SK-N-SH (cell line): ENCODE measurements at regions not wholly inside any gene's neighbourhood (a gene's known extent, or its start where the extent isn't known, plus 50 kb on each side); places are given as distances from the start of the nearest gene placed in this dataset.

Experiments
- CTCF ChIA-PET: fragments of 300-600, 350-600 bp; formaldehyde crosslinking; extraction: SDS; loops from one replicate; lab custom pipeline; 2021; lab: Yijun Ruan, JAX
- POLR2A ChIA-PET: fragments of 350-600 bp; sonication (Branson Sonifier 250); formaldehyde crosslinking; extraction: SDS; loops from one replicate; lab custom pipeline; 2020; ENCODE audit warnings: antibody characterized with exemption, inconsistent platforms; lab: Yijun Ruan, JAX
- DNase-seq: peaks from one replicate; pipeline ENCODE4 v3.0.0; 2012
- H2AFZ ChIP-seq: fragments of 200-600 bp; sonication (generic); 2 replicates; pipeline ENCODE4 v1.8.1; 2016; ENCODE audit warnings: antibody characterized with exemption, mild to moderate bottlenecking, low read depth
- H3F3A ChIP-seq: fragments of 200-600 bp; sonication (generic); replicated peaks from 2 replicates; pipeline ENCODE3; 2016; ENCODE audit warnings: antibody characterized with exemption, mild to moderate bottlenecking; ENCODE audit not compliant: insufficient read depth
- H3K27ac ChIP-seq, 2 experiments: fragments of 200-500 bp in 1 of 2; fragments of 200-600 bp in 1 of 2; sonication (Bioruptor generic) in 1 of 2; sonication (generic), shearing (Covaris generic) in 1 of 2; 2 replicates each; pipeline versions ENCODE4 v1.5.1 to v1.6.1; 2014 to 2016; ENCODE audit warnings: low read depth in 2 of 2, inconsistent platforms in 1 of 2, low read length in 1 of 2, mild to moderate bottlenecking in 1 of 2, mixed read lengths in 1 of 2
- H3K27me3 ChIP-seq: fragments of 200-600 bp; sonication (generic), shearing (Covaris generic); 2 replicates; pipeline ENCODE4 v1.6.1; 2016; ENCODE audit warnings: mixed run types; ENCODE audit not compliant: insufficient read depth
- H3K36me3 ChIP-seq, 2 experiments: fragments of 200-500 bp in 1 of 2; fragments of 200-600 bp in 1 of 2; sonication (Bioruptor generic) in 1 of 2; sonication (generic) in 1 of 2; replicated peaks in 1 of 2; 2 replicates each; pipeline versions ENCODE3 to v1.5.1; 2014 to 2016; ENCODE audit warnings: low read length in 1 of 2, mild to moderate bottlenecking in 1 of 2; ENCODE audit not compliant: insufficient read depth in 2 of 2, control insufficient read depth in 1 of 2
- H3K4me1 ChIP-seq, 2 experiments: fragments of 200-500 bp in 1 of 2; fragments of 200-600 bp in 1 of 2; sonication (Bioruptor generic) in 1 of 2; sonication (generic), shearing (Covaris generic) in 1 of 2; 2 replicates each; pipeline versions ENCODE4 v1.5.1 to v1.6.1; 2014 to 2016; ENCODE audit warnings: low read depth in 1 of 2, low read length in 1 of 2, mixed run types in 1 of 2; ENCODE audit not compliant: insufficient read depth in 2 of 2, control insufficient read depth in 1 of 2
- H3K4me2 ChIP-seq: fragments of 200-600 bp; sonication (generic), shearing (Covaris generic); 2 replicates; pipeline ENCODE4 v1.6.1; 2017; ENCODE audit warnings: mixed run types
- H3K4me3 ChIP-seq, 2 experiments: fragments of 200-500 bp in 1 of 2; fragments of 200-600 bp in 1 of 2; sonication (Bioruptor generic) in 1 of 2; sonication (generic), shearing (Covaris generic) in 1 of 2; 2 replicates each; pipeline versions ENCODE4 v1.5.1 to v1.8.1; 2014 to 2016; ENCODE audit warnings: low read depth in 2 of 2, inconsistent platforms in 1 of 2, low read length in 1 of 2, mild to moderate bottlenecking in 1 of 2, mixed read lengths in 1 of 2, moderate library complexity in 1 of 2
- H3K79me2 ChIP-seq: fragments of 200-600 bp; sonication (generic); 2 replicates; pipeline ENCODE4 v1.8.1; 2017; ENCODE audit warnings: mild to moderate bottlenecking; ENCODE audit not compliant: insufficient read depth
- H3K9ac ChIP-seq: fragments of 200-600 bp; sonication (generic); 2 replicates; pipeline ENCODE4 v1.6.1; 2017; ENCODE audit warnings: mixed run types
- H3K9me2 ChIP-seq: fragments of 200-600 bp; sonication (generic); 2 replicates; pipeline ENCODE4 v1.6.1; 2017; ENCODE audit warnings: mixed run types
- H3K9me3 ChIP-seq: fragments of 200-600 bp; sonication (generic); 2 replicates; pipeline ENCODE4 v1.6.1; 2017; ENCODE audit warnings: mixed run types, mild to moderate bottlenecking, moderate library complexity
- H4K20me1 ChIP-seq: fragments of 200-600 bp; sonication (generic); 2 replicates; pipeline ENCODE4 v1.6.1; 2017; ENCODE audit warnings: mild to moderate bottlenecking, mixed run types; ENCODE audit not compliant: insufficient read depth
- EP300 ChIP-seq, 2 experiments: IDR thresholded peaks; 2 replicates each; pipeline versions ENCODE4 v1.4.0 to v1.6.1; 2012; ENCODE audit warnings: borderline replicate concordance in 1 of 2, low read depth in 1 of 2, low read length in 1 of 2
- EZH2phosphoT487 ChIP-seq: fragments of 200-600 bp; sonication (generic); IDR thresholded peaks from 2 replicates; pipeline ENCODE4 v1.6.1; 2017; ENCODE audit warnings: low read depth, mixed run types, mild to moderate bottlenecking, antibody characterized with exemption, moderate library complexity, borderline replicate concordance
- FOSL2 ChIP-seq: IDR thresholded peaks from 2 replicates; pipeline ENCODE4 v1.4.0; 2012; ENCODE audit warnings: low read depth, mild to moderate bottlenecking, moderate library complexity, borderline replicate concordance
- FOXJ3 ChIP-seq: sonication (generic); formaldehyde crosslinking; IDR thresholded peaks from 2 replicates; pipeline ENCODE4 v1.5.1; 2020; ENCODE audit warnings: mild to moderate bottlenecking, missing genetic modification reagents
- FOXM1 ChIP-seq: IDR thresholded peaks from 2 replicates; pipeline ENCODE4 v1.4.0; 2012; ENCODE audit warnings: low read depth, mild to moderate bottlenecking
- GABPA ChIP-seq: IDR thresholded peaks from 2 replicates; pipeline ENCODE4 v1.4.0; 2012; ENCODE audit warnings: low read depth, mild to moderate bottlenecking
- JUND ChIP-seq: IDR thresholded peaks from 2 replicates; pipeline ENCODE4 v1.4.0; 2012
- MXI1 ChIP-seq: IDR thresholded peaks from 2 replicates; pipeline ENCODE4 v1.6.1; 2012; ENCODE audit warnings: mild to moderate bottlenecking, low read depth, low read length, improper control_type of control experiment
- NRF1 ChIP-seq: IDR thresholded peaks from 2 replicates; pipeline ENCODE4 v1.6.1; 2012; ENCODE audit warnings: low read depth, mild to moderate bottlenecking, low read length
- RAD21 ChIP-seq: IDR thresholded peaks from 2 replicates; pipeline ENCODE4 v1.6.1; 2012; ENCODE audit warnings: mild to moderate bottlenecking, low read length
- RCOR1 ChIP-seq: fragments of 150-350 bp; IDR thresholded peaks from 2 replicates; pipeline ENCODE4 v1.6.1; 2017; ENCODE audit warnings: antibody characterized with exemption, low read length
- SMC3 ChIP-seq: IDR thresholded peaks from 2 replicates; pipeline ENCODE4 v1.6.1; 2012; ENCODE audit warnings: low read depth, low read length, improper control_type of control experiment
- TCF12 ChIP-seq: IDR thresholded peaks from 2 replicates; pipeline ENCODE4 v1.4.0; 2012
- YY1 ChIP-seq: IDR thresholded peaks from 2 replicates; pipeline ENCODE4 v1.4.0; 2012; ENCODE audit warnings: low read depth, mild to moderate bottlenecking
- WGBS: methylation state at CpG from one replicate; pipeline ENCODE4 v1.1.6; 2017; ENCODE audit warnings: low lambda C conversion rate; 5-methylcytosine and 5-hydroxymethylcytosine counted together
- TF ChIP-seq, protein P1 (sequence below): IDR thresholded peaks from 2 replicates; pipeline ENCODE4 v1.6.1; 2012; ENCODE audit warnings: mild to moderate bottlenecking, low read depth, low read length, moderate library complexity
- TF ChIP-seq, protein P2 (sequence below): fragments of 150-350 bp; IDR thresholded peaks from 2 replicates; pipeline ENCODE4 v1.6.1; 2017; ENCODE audit warnings: antibody characterized with exemption, low read length, low read depth, borderline replicate concordance
- TF ChIP-seq, protein P3 (sequence below): IDR thresholded peaks from 2 replicates; pipeline ENCODE4 v1.4.0; 2012; ENCODE audit warnings: low read depth, borderline replicate concordance
- TF ChIP-seq, protein P4 (sequence below): fragments of 200-600 bp; sonication (generic); IDR thresholded peaks from 2 replicates; pipeline ENCODE4 v1.6.1; 2017; ENCODE audit warnings: antibody characterized with exemption, mild to moderate bottlenecking, moderate library complexity

DNA sequence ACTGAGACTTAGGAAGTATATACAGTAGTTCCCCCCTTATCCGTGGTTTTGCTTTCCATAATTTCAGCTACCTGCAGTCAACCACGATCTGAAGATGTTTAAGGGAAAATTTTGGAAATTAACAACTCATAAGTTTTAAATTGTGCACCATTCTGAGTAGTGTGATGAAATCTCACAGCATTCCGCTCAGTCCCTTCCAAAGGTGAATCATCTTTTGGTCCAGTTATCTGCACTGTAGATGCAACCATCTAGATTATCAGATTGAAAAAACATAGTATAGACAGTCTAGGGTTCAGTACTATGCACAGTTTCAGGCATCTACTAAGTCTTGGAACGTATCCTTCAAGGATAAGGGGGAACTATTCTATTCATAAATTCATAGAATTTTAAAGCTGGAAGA lies 109.0 kb downstream of the ANXA3 start:
- Histone ChIP-seq H3K9ac (no peak overlapping the region), H3K9me3 (no peaks in the 10 kb centered on the region), H3K4me1 (peaks cover 2 to 30% of the 10 kb centered on the region in 2 experiments; a peak in 3 of 4 replicates), H3K36me3 (no peaks in the 10 kb centered on the region), H3K4me2 (no peak overlapping the region), H3K27ac (no peak overlapping the region), H3K27me3 (no peaks in the 10 kb centered on the region), H3K9me2 (no peaks in the 10 kb centered on the region), H2AFZ (no peak overlapping the region), H3K4me3 (no peak overlapping the region), H3F3A (peaks cover 13% of the 10 kb centered on the region), H4K20me1 (no peaks in the 10 kb centered on the region), H3K79me2 (no peaks in the 10 kb centered on the region)
- WGBS: 88% methylated on average over 4 of the region's 4 CpGs
- POLR2A ChIA-PET: no interaction called here
- CTCF ChIA-PET: interaction anchor here (0.5 to 2.1 kb wide), 2 partner anchors 15 to 148 kb away, joined by 3 to 10 read pairs; no protein-coding TSS in a partner anchor
- no peak for DNase-seq
- TF ChIP-seq FOSL2 (0 out of 2 replicates have a peak, but pooled peaks have one; percentile 27), NRF1 (no peak)
- TF ChIP-seq, all 33 proteins: peak for 1

DNA sequence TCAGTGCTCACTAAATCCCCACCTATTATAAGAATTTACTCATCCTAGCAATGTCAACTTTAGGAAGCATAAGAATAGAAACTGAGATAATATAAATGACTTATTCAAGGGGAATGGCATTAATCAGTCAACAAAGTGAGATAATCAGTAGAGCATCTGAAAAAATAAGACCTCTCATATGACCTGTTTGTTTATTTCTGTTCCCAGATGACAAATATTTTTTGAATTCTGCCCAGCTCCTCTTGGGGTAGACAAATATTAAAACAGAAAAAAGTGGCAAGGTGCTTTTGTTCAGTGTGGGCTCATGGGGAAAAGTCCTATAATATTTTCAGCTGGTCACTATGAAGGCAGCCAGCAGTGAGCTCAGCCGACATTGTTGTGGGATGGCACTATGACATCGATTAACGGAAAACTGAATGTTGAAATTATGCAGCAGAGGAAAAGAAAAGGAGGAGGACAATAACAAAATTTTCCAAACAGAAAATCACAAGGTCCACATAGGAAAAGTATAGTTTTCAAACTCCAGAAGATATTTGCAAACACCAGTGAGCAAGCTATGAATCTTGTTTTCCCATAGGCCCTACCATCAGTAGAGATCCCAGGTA lies 109.6 kb downstream of the ANXA3 start:
- Histone ChIP-seq H3K4me2 (no peak overlapping the region), H3K4me3 (no peak overlapping the region), H3K36me3 (no peaks in the 10 kb centered on the region), H3K9ac (no peak overlapping the region), H3F3A (peaks cover 13% of the 10 kb centered on the region), H3K27me3 (no peaks in the 10 kb centered on the region), H4K20me1 (no peaks in the 10 kb centered on the region), H2AFZ (no peak overlapping the region), H3K27ac (no peak overlapping the region), H3K79me2 (no peaks in the 10 kb centered on the region), H3K9me2 (no peaks in the 10 kb centered on the region), H3K9me3 (no peaks in the 10 kb centered on the region), H3K4me1 (peaks cover 2 to 30% of the 10 kb centered on the region in 2 experiments; a peak in 3 of 4 replicates)
- DNase-seq: no peak
- ChIA-PET POLR2A (no interaction called here), CTCF (interaction anchor here (0.5 to 2.1 kb wide), 3 partner anchors 16 to 601 kb away, joined by 3 to 10 read pairs (median 3); no protein-coding TSS in a partner anchor)
- WGBS: 99% methylated on average over 3 of the region's 3 CpGs
- TF ChIP-seq RCOR1 (no peak), FOXM1 (no peak), YY1 (no peak), EZH2phosphoT487 (no peak), TCF12 (no peak), EP300 (IDR thresholded peaks at IDR 0.05; ENCODE audit: borderline replicate concordance in 1 of 2, low read depth in 1 of 2, low read length in 1 of 2) (no peak), GABPA (no peak), MXI1 (no peak), SMC3 (no peak), JUND (no peak), FOXJ3 (no peak), RAD21 (no peak)
- TF ChIP-seq, protein P1, sequence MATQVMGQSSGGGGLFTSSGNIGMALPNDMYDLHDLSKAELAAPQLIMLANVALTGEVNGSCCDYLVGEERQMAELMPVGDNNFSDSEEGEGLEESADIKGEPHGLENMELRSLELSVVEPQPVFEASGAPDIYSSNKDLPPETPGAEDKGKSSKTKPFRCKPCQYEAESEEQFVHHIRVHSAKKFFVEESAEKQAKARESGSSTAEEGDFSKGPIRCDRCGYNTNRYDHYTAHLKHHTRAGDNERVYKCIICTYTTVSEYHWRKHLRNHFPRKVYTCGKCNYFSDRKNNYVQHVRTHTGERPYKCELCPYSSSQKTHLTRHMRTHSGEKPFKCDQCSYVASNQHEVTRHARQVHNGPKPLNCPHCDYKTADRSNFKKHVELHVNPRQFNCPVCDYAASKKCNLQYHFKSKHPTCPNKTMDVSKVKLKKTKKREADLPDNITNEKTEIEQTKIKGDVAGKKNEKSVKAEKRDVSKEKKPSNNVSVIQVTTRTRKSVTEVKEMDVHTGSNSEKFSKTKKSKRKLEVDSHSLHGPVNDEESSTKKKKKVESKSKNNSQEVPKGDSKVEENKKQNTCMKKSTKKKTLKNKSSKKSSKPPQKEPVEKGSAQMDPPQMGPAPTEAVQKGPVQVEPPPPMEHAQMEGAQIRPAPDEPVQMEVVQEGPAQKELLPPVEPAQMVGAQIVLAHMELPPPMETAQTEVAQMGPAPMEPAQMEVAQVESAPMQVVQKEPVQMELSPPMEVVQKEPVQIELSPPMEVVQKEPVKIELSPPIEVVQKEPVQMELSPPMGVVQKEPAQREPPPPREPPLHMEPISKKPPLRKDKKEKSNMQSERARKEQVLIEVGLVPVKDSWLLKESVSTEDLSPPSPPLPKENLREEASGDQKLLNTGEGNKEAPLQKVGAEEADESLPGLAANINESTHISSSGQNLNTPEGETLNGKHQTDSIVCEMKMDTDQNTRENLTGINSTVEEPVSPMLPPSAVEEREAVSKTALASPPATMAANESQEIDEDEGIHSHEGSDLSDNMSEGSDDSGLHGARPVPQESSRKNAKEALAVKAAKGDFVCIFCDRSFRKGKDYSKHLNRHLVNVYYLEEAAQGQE: no peak
- TF ChIP-seq, protein P2, sequence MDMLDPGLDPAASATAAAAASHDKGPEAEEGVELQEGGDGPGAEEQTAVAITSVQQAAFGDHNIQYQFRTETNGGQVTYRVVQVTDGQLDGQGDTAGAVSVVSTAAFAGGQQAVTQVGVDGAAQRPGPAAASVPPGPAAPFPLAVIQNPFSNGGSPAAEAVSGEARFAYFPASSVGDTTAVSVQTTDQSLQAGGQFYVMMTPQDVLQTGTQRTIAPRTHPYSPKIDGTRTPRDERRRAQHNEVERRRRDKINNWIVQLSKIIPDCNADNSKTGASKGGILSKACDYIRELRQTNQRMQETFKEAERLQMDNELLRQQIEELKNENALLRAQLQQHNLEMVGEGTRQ: no peak
- TF ChIP-seq, protein P3, sequence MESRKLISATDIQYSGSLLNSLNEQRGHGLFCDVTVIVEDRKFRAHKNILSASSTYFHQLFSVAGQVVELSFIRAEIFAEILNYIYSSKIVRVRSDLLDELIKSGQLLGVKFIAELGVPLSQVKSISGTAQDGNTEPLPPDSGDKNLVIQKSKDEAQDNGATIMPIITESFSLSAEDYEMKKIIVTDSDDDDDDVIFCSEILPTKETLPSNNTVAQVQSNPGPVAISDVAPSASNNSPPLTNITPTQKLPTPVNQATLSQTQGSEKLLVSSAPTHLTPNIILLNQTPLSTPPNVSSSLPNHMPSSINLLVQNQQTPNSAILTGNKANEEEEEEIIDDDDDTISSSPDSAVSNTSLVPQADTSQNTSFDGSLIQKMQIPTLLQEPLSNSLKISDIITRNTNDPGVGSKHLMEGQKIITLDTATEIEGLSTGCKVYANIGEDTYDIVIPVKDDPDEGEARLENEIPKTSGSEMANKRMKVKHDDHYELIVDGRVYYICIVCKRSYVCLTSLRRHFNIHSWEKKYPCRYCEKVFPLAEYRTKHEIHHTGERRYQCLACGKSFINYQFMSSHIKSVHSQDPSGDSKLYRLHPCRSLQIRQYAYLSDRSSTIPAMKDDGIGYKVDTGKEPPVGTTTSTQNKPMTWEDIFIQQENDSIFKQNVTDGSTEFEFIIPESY: no peak
- TF ChIP-seq, protein P4, sequence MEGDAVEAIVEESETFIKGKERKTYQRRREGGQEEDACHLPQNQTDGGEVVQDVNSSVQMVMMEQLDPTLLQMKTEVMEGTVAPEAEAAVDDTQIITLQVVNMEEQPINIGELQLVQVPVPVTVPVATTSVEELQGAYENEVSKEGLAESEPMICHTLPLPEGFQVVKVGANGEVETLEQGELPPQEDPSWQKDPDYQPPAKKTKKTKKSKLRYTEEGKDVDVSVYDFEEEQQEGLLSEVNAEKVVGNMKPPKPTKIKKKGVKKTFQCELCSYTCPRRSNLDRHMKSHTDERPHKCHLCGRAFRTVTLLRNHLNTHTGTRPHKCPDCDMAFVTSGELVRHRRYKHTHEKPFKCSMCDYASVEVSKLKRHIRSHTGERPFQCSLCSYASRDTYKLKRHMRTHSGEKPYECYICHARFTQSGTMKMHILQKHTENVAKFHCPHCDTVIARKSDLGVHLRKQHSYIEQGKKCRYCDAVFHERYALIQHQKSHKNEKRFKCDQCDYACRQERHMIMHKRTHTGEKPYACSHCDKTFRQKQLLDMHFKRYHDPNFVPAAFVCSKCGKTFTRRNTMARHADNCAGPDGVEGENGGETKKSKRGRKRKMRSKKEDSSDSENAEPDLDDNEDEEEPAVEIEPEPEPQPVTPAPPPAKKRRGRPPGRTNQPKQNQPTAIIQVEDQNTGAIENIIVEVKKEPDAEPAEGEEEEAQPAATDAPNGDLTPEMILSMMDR: no peak
